HL-60 (cell line): ENCODE measurements at regions not wholly inside any gene's neighbourhood (a gene's known extent, or its start where the extent isn't known, plus 50 kb on each side); places are given as distances from the start of the nearest gene placed in this dataset.
A peak's percentile ranks its signal among the peaks of the same experiment; 100 is the strongest.

Experiments used
- DNase-seq, 2 experiments: peaks; one replicate each; pipeline ENCODE4 v3.0.0-alpha.2; 2010 to 2020; ENCODE audit warnings: low read depth in 1 of 2, low spot score in 1 of 2
- H3K27ac ChIP-seq: fragments of 250-450 bp; sonication (Bioruptor Pico); replicated peaks from 2 replicates; pipeline ENCODE4 v1.5.1; 2020; ENCODE audit warnings: mild to moderate bottlenecking, moderate library complexity
- H3K27me3 ChIP-seq: fragments of 250-450 bp; sonication (Bioruptor Pico); 2 replicates; pipeline ENCODE4 v1.5.1; 2021; ENCODE audit warnings: mild to moderate bottlenecking, moderate library complexity; ENCODE audit not compliant: insufficient read depth, poor library complexity, severe bottlenecking
- H3K4me3 ChIP-seq: replicated peaks from 2 replicates; pipeline ENCODE4 v1.5.1; 2011; ENCODE audit warnings: mild to moderate bottlenecking, control low read depth, low read length; ENCODE audit not compliant: insufficient read depth
- CTCF ChIP-seq: IDR thresholded peaks from one replicate; pipeline ENCODE4 v1.5.1; 2011; ENCODE audit warnings: low read length, control low read depth, inconsistent platforms; ENCODE audit not compliant: insufficient read depth
- GABPA ChIP-seq: IDR thresholded peaks from 2 replicates; pipeline ENCODE4 v1.6.1; 2012; ENCODE audit warnings: low read depth
- POLR2AphosphoS5 ChIP-seq: IDR thresholded peaks from 2 replicates; pipeline ENCODE4 v1.6.1; 2012; ENCODE audit warnings: low read depth
- REST ChIP-seq: IDR thresholded peaks from 2 replicates; pipeline ENCODE4 v1.6.1; 2012; ENCODE audit warnings: low read depth; ENCODE audit not compliant: insufficient replicate concordance
- SPI1 ChIP-seq: IDR thresholded peaks from 2 replicates; pipeline ENCODE4 v1.6.1; 2012; ENCODE audit warnings: low read depth, mild to moderate bottlenecking, borderline replicate concordance

- peak overlapping the region; percentile 38 for H3K27ac ChIP-seq
- no peak overlapping the region for H3K4me3 ChIP-seq
- TF ChIP-seq POLR2AphosphoS5 (no peak), SPI1 (no peak), GABPA (no peak), REST (no peak), CTCF (no peak)
- no peaks in the 10 kb centered on the region for H3K27me3 ChIP-seq
- DNase-seq = peak; percentile 26 to 57
Observed at GRCh38 chrX:140918398-140919038, 83.9 kb upstream of the SPANXB1 start.

DNA sequence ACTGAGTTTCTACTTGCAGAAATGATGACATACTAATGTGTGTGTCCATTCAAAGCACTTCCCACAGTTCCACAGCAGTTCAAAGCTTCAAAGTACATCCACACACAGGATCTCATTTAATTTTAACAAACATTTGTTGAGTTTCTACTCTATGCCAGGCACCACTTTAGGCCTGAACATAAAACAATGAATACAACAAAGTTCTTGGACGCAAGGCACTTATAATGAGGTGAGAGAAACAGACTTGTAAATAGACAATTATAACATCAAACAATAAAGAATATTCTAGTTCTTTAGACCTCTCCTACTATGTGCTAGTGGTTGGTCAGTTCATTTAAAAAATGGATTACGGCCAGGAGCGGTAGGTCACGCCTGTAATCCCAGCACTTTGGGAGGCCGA is 82.0 kb upstream of the SPANXB1 start:
- no peak overlapping the region for H3K4me3 ChIP-seq
- H3K27me3 ChIP-seq = no peaks in the 10 kb centered on the region
- no peak overlapping the region for H3K27ac ChIP-seq
- DNase-seq = no peak
- no peak for TF ChIP-seq REST
- no peak for TF ChIP-seq CTCF
- no peak for TF ChIP-seq GABPA
- no peak for TF ChIP-seq POLR2AphosphoS5
- no peak for TF ChIP-seq SPI1

- Histone ChIP-seq H3K4me3 (no peak overlapping the region), H3K27me3 (no peaks in the 10 kb centered on the region), H3K27ac (no peak overlapping the region)
- DNase-seq = no peak
- TF ChIP-seq REST (no peak), GABPA (no peak), POLR2AphosphoS5 (no peak), CTCF (no peak), SPI1 (no peak)
Observed at GRCh38 chrX:140923118-140923517, 79.3 kb upstream of the SPANXB1 start.
